HG02798 (cell line): ENCODE measurements at regions not wholly inside any gene's neighbourhood (a gene's known extent, or its start where the extent isn't known, plus 50 kb on each side); places are given as distances from the start of the nearest gene placed in this dataset.
"Not testable (repeated sequence)": the region's sequence is repeated elsewhere in the genome, so short reads cannot be mapped to it uniquely, and the experiment has no call there.

Source experiments
- ATAC-seq: cut with Tn5 transposase; IDR thresholded peaks from one replicate; pipeline ENCODE4 v1.9.1; 2021; ENCODE audit warnings: mild to moderate bottlenecking; ENCODE audit not compliant: unreplicated experiment, poor library complexity

DNA sequence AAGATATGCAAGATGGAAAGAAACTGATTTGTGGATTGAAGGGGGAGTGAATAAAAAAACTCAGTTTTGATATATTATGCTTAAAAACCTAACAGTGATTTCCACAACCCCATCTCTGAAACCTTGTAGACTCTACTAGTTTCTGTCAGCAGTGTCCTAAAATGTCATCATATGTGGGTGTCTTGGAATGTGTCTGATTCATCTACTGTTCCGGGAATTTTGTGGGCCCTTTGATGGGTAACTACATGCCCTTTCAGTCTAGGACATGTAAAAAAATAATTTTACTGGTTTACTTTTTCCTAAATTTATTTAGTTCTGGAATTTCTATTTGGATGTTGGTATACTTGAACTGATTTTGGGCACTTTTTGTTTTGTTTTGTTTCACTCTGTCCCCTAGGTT, 118.9 kb upstream of the NMUR2 start:
- ATAC-seq, result no peak

GRCh38 chr5:152527358-152528052, 122.4 kb upstream of the NMUR2 start:
- ATAC-seq, result peak; percentile 49

DNA sequence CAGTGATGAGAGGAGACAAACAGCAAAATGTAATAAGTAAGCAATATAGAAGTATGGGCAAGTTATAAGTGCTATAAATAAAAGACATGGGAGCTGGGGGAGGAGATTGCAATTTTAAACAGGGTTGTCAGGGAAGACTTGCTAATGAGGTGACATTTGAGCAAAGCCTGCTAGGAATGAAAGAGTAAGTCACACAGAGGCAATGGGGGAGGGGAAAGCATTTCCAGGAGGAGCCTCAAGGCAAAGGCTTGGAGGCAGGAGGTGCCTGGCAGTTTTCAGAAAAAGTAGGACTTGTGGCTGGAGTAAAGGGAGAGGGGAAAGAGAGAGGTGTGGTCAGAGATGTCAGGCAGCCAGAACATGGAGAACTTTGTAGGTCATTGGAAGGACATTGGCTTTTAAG, 124.4 kb upstream of the NMUR2 start:
- no peak for ATAC-seq

DNA sequence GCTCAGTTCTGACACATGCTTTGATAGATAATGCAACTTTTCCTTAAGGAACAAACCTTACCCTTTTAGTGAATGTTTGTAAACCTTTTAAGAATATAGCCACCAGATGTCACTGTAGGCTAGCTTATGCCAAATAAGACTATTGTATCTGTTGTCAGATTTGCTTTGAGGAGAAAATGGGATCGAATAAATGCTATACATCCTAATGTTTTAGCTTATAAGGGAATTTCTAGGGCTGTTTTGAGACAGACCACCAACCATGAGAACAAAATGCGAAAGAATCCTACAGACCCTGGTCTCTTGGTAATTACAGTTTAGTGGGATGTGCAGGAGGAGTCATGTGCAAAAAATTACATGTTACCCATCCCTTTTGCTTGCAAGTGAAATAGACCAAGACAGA, 127.6 kb upstream of the NMUR2 start:
- ATAC-seq, result no peak

GRCh38 chr5:152534641-152535040, 129.6 kb upstream of the NMUR2 start:
- ATAC-seq, result no peak

GRCh38 chr5:152542741-152543140, 137.7 kb upstream of the NMUR2 start:
- no peak for ATAC-seq

DNA sequence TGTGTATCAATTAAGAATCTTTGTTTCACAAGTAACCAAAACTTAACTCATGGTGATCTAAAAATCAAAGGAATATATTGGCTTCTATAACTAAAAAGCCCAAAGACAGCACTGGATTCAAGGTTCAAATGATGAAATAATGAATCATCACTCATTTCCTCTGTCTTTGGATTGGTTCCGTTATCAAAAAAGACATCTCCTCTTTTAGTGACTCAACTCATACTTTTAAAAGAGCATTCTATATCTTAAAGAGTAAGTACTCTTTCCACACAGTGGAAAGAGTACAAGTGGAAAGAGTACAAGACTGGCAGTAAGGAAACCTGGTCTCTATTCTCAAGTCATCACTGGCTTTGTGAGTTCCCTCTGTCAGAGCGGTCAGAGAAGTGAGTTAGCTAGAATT, 141.4 kb upstream of the NMUR2 start:
- no peak for ATAC-seq

DNA sequence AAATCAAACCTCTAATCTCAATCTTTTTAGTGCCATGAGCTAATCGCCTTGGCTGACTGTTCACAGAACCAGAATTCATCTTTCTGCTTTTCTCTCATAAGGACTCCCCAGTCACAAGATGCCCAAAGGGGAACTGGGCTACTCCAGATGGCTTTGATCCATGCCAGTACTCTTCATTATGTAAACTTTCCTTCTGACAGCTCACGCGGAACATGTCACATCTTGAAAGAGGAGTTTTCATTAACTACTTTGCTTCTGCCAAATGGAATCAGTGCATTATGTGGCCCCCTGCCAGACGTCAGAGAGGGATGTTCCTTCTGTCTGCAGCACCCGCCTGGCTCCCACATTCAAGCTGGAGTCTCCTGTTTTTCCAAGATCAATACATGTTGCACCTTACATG, 142.1 kb upstream of the NMUR2 start:
- ATAC-seq, result no peak

DNA sequence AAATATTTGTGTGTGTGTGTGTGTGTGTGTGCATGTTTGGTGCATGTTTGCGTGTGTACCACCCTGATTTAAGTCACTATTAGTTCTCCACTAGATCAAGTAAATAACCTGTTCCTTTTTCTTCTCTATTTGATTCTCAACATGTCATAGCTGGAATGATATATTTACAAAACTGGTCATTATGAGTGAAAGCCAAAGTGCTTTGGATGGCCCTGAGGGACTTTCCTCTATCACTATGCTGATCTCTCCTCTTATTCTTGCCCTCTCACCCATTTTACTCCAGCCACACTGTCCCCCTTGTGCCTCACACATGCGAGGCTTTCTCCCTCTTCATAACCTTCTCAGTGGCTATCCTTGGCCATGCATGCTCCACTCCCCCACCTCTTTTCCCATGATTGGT, 144.6 kb upstream of the NMUR2 start:
- no peak for ATAC-seq

DNA sequence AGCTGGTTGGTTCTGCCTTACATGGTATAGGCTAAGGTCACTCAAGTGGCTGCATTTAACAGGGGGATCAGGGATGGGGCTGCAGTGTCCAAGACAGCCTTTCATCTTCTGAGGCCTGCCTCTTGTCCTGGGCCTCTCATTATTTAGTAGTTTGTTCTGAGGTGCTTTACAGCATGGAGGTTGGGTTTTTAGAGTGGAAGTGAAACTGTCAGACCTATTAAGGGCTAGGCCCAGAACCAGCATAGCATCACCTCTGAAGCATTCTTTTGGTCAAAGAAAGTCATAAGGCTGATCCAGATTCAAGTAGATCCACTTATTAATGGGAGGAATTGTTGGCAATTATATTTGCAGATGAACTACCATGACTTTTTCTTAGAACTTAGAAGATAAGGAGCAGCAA, 146.0 kb upstream of the NMUR2 start:
- peak; percentile 44 for ATAC-seq

GRCh38 chr5:152556784-152557183, 151.7 kb upstream of the NMUR2 start:
- ATAC-seq, result no peak

GRCh38 chr5:152560512-152561137, 155.5 kb upstream of the NMUR2 start:
- ATAC-seq, result peak; percentile 83

DNA sequence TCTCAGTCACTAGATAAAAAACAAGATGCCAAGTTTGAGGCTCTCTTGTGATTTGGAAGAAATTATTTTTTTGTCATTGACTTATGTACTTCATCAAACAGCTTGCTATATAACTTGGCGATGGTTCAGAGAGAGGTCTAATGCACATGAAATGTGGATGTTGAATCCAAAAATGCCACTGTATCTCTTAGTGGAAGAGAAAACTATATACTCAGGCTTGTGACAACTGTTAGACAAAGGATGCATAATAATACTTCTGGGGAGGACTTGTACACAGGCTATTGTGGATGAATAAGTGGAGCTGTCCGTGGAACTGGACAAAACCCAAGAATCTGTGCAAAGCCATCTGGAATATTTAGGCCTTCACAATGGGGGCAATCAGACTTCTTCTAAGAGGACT, 162.9 kb upstream of the NMUR2 start:
- ATAC-seq, result no peak

GRCh38 chr5:152572812-152573211, 167.7 kb upstream of the NMUR2 start:
- ATAC-seq, result no peak

DNA sequence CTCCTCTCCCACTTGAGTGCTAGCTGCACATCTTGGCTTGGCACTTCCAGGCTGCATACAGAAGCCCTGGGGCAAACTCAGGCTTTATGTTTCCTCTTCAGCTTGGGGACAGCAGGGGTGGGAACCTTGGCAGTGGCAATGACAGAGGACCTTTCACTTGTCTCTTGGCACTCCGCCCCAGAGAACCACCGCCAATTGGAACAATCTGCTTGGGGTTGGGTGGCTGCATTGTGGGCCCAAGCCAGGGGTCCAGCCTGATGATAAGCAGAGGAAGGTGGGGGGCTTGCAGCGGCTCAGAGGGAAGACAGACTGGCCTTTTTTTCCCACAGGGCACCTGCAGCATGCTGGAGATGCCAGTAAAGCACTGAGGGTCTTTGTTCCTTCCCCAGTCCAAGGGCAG, 179.0 kb upstream of the NMUR2 start:
- ATAC-seq, result no peak

- no peak for ATAC-seq
Measured at GRCh38 chr5:152592416-152592815, 187.3 kb upstream of the NMUR2 start.

DNA sequence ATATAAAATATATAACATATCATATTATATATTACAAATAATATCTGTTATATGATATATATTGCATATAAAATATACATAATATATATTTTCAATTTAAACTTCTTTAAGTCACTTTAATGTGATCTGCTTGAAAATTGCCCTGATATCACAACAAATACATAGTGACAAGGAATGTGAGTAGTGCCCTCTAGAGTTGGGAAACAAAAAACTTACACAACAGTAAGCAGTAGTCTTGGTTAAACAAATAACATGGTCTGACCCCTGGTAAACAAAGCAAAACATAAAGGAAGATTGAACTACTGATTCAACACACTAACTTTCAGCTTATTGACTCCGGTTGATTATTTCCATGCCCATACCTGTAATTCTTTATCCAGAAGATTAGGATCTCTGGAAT, 188.3 kb upstream of the NMUR2 start:
- no peak for ATAC-seq

- no peak for ATAC-seq
Measured at GRCh38 chr5:152595405-152595804, 190.3 kb upstream of the NMUR2 start.

DNA sequence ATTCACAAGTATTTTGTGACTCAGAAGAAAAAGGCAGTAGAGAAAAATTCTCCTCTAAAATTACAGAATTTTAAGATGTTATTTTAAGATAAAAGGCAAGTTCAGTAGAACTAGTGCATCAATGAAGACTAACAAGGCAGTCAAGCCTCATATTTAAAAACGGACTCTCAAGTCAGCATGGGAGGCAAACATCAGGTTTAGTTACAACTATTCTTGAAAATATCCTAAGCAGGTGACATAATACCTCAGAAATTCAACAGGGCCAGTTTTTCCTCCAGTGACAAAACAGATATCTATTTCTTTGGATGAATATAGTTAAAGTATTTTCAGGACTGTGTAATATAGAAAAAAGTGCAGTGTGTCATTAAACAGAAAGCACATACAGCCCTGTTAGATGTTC, 194.0 kb upstream of the NMUR2 start:
- ATAC-seq, result no peak

DNA sequence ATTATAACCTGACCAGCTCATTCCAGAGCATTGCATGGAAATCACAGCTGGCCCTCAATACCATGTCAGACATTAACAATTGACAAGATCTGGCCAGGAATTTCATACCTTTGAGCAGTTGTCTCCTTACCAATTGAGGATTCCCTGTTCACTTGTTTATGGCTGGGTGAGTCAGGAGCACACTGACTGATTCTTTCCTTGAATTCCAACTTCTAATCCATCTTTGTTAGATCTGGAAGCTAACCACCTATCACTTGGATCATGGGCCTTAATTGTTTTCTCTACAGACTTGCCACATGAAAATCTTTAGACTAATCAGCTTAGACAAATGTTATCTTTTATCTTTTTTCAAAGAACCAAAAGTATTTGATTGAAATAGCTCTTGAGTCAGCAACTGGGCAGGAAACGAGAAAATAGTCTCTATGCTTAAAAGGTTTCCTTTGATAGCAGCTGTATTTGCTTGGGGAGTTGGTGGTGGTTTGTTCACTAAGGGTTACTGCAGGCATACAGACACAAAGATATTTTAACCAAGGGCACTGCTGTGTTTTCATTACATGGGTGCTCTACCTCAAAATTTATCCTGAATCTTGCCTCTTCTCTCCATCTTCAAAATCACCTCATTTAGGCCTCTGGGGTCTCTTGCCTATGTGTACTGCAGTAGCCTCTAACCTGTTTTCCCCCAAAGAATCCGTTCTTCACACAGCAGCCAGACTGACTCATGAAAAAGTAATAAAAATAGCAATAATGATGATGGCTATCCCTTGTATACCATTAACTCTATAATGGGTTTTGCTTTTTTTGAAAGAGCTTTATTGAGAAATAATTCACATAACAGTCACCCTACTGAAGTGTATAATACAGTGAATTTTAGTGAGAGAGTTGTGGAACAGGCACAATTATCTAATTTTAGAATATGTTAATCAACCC, 197.0 kb upstream of the NMUR2 start:
- no peak for ATAC-seq

GRCh38 chr5:152606050-152606449, 201.0 kb upstream of the NMUR2 start:
- not testable (repeated sequence) for ATAC-seq
